GM12891 (cell line): ENCODE measurements at regions not wholly inside any gene's neighbourhood (a gene's known extent, or its start where the extent isn't known, plus 50 kb on each side); places are given as distances from the start of the nearest gene placed in this dataset.

Experiments used
- PAX5 ChIP-seq: IDR thresholded peaks from 2 replicates; pipeline ENCODE4 v1.6.1; 2011; ENCODE audit warnings: low read length, moderate library complexity, mild to moderate bottlenecking; ENCODE audit not compliant: insufficient read depth, severe bottlenecking
- POLR2A ChIP-seq: IDR thresholded peaks from 2 replicates; pipeline ENCODE4 v1.6.1; 2011; ENCODE audit warnings: low read depth, low read length, control low read depth
- POLR2AphosphoS5 ChIP-seq: IDR thresholded peaks from 2 replicates; pipeline ENCODE4 v1.6.1; 2011; ENCODE audit warnings: low read depth, low read length, control low read depth
- POU2F2 ChIP-seq: IDR thresholded peaks from 2 replicates; pipeline ENCODE4 v1.6.1; 2011; ENCODE audit warnings: low read depth, mild to moderate bottlenecking, control low read depth, low read length, moderate library complexity
- SPI1 ChIP-seq: IDR thresholded peaks from 2 replicates; pipeline ENCODE4 v1.6.1; 2011; ENCODE audit warnings: low read depth, low read length, control low read depth
- TAF1 ChIP-seq: IDR thresholded peaks from 2 replicates; pipeline ENCODE4 v1.6.1; 2011; ENCODE audit warnings: low read depth, low read length, control low read depth

DNA sequence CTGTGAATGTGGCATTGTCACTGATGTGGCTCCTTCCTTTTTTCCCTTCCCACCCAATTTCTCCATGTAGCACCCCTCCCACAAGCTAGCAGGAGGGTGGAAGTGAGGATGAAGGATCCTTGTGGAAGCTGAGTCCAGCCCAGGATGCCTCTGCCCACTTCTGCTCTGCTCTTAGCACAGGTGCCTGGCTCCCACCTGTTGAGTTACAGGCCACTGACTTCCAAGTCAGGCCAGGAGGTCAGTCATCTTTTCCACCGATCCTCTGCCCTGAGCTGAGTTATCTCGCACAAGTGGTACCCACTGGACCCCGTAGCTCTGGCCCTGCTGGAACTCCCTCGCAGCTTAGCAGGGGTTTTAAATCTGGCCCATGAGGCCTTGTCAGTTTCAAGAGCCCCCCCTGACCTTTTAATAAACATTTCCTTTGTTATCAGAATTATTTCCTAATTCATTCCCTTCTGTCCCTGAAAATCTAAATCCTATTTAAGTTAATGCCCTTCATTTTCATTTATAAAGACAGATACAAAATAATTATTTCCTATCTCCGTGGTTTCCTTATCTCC is 125.3 kb upstream of the CADM1 start:
- TF ChIP-seq SPI1 (no peak), POLR2AphosphoS5 (no peak), POLR2A (no peak), TAF1 (no peak), POU2F2 (no peak), PAX5 (no peak)
